ENCODE measurements at regions not wholly inside any gene's neighbourhood (a gene's known extent, or its start where the extent isn't known, plus 50 kb on each side); places are given as distances from the start of the nearest gene placed in this dataset.

DNA sequence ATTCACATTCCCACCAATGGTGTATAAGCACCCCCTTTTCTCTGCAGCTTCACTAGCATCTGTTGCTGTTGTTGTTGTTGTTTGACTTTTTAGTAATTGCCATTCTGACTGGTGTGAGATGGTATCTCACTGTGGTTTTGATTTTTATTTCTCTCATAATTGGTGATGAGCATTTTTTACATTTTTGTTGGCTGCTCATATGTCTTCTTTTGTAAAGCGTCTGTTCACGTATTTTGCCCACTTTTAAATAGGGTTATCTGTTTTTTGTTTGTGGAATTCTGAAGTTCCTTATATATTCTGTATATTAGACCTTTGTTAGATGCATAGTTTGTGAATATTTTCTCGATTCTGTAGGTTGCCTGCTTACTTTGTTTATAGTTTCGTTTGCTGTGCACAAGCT, 278.4 kb upstream of the TNP1 start:
- TF ChIP-seq CTCF (IDR thresholded peaks at IDR 0.05; ENCODE audit: poor library complexity), result no peak
- no peak for TF ChIP-seq EZH2 (IDR thresholded peaks at IDR 0.05; ENCODE audit: borderline replicate concordance)
- TF ChIP-seq EZH2phosphoT487 (IDR thresholded peaks at IDR 0.05; ENCODE audit: low read depth, severe bottlenecking, unreplicated experiment), result no peak
